Endothelial cell of umbilical vein (primary cell): ENCODE measurements at regions not wholly inside any gene's neighbourhood (a gene's known extent, or its start where the extent isn't known, plus 50 kb on each side); places are given as distances from the start of the nearest gene placed in this dataset.

ENCODE experiments used
- BruUV-seq: library from RNA; stranded (reverse); fragments of 400-500 nt; replicated peaks from 2 replicates; lab custom pipeline; 2021; lab: Mats Ljungman, UMichigan
- CTCF ChIA-PET: fragments of 300-600, 350-600 bp; sonication (Branson Sonifier 250); formaldehyde crosslinking; loops from one replicate; lab custom pipeline; 2021; ENCODE audit warnings: antibody characterized with exemption, inconsistent platforms; lab: Charles Lee
- POLR2A ChIA-PET: fragments of 300-600, 350-600 bp; sonication (Branson Sonifier 250); formaldehyde crosslinking; loops from one replicate; lab custom pipeline; 2021; ENCODE audit warnings: antibody characterized with exemption, inconsistent platforms; lab: Charles Lee
- DNase-seq: peaks from one replicate; pipeline ENCODE4 v3.0.0-alpha.2; 2011; ENCODE audit warnings: low read depth, low spot score
- FAIRE-seq: peaks from 2 replicates; lab custom pipeline; 2011; peaks lifted over from hg19 to GRCh38; lab: Jason Lieb, UNC
- H2AFZ ChIP-seq: 2 replicates; pipeline ENCODE4 v1.6.0; 2012; ENCODE audit warnings: low read depth, low read length, control low read depth, inconsistent platforms
- H3K27ac ChIP-seq: 2 replicates; pipeline ENCODE4 v1.5.1; 2011; ENCODE audit warnings: low read depth, mild to moderate bottlenecking, control low read depth, low read length, moderate library complexity; ENCODE audit not compliant: insufficient read depth
- H3K27me3 ChIP-seq, 2 experiments: 2 replicates each; pipeline versions ENCODE4 v1.6.0 to v1.6.1; 2011; ENCODE audit warnings: low read length in 2 of 2, mixed read lengths in 1 of 2; ENCODE audit not compliant: control insufficient read depth in 2 of 2, insufficient read depth in 2 of 2
- H3K36me3 ChIP-seq, 2 experiments: 2 replicates in 1 of 2; 3 replicates in 1 of 2; pipeline ENCODE4 v1.5.1; 2011; ENCODE audit warnings: low read length in 2 of 2, mild to moderate bottlenecking in 1 of 2, moderate library complexity in 1 of 2; ENCODE audit not compliant: control insufficient read depth in 2 of 2, insufficient read depth in 2 of 2; ENCODE audit errors: extremely low read depth in 1 of 2
- H3K4me1 ChIP-seq: 3 replicates; pipeline ENCODE4 v1.5.1; 2011; ENCODE audit warnings: mild to moderate bottlenecking, low read length; ENCODE audit not compliant: control insufficient read depth, insufficient read depth; ENCODE audit errors: extremely low read depth
- H3K4me2 ChIP-seq: 2 replicates; pipeline ENCODE4 v1.6.1; 2011; ENCODE audit warnings: low read length, control low read depth, mixed read lengths; ENCODE audit not compliant: insufficient read depth
- H3K4me3 ChIP-seq, 3 experiments: fragments of 200-600 bp in 1 of 3; sonication (generic), shearing (Covaris generic) in 1 of 3; replicated peaks in 1 of 3; 2 replicates each; pipeline ENCODE4 v1.5.1; 2011 to 2016; ENCODE audit warnings: control low read depth in 3 of 3, low read length in 3 of 3, mild to moderate bottlenecking in 2 of 3, inconsistent platforms in 1 of 3, low read depth in 1 of 3, moderate library complexity in 1 of 3; ENCODE audit not compliant: insufficient read depth in 1 of 3
- H3K79me2 ChIP-seq: 2 replicates; pipeline ENCODE4 v1.6.0; 2012; ENCODE audit warnings: low read length, inconsistent platforms; ENCODE audit not compliant: control insufficient read depth, insufficient read depth
- H3K9ac ChIP-seq: replicated peaks from 2 replicates; pipeline ENCODE3; 2011; ENCODE audit warnings: low read length, control low read depth; ENCODE audit not compliant: insufficient read depth; ENCODE audit errors: extremely low read depth
- H3K9me1 ChIP-seq: replicated peaks from 3 replicates; pipeline ENCODE4 v1.6.0; 2011; ENCODE audit warnings: mild to moderate bottlenecking, low read length; ENCODE audit not compliant: control insufficient read depth, insufficient read depth; ENCODE audit errors: extremely low read depth
- H3K9me3 ChIP-seq: replicated peaks from 2 replicates; pipeline ENCODE4 v1.5.1; 2012; ENCODE audit warnings: low read length, inconsistent platforms; ENCODE audit not compliant: control insufficient read depth, insufficient read depth
- H4K20me1 ChIP-seq: replicated peaks from 2 replicates; pipeline ENCODE3; 2011; ENCODE audit warnings: mild to moderate bottlenecking, low read length; ENCODE audit not compliant: control insufficient read depth, insufficient read depth; ENCODE audit errors: extremely low read depth
- FOS ChIP-seq: IDR thresholded peaks from 2 replicates; pipeline ENCODE4 v1.6.1; 2011; ENCODE audit warnings: mild to moderate bottlenecking, low read length, moderate library complexity, borderline replicate concordance; ENCODE audit not compliant: insufficient read depth
- GATA2 ChIP-seq: IDR thresholded peaks from 2 replicates; pipeline ENCODE4 v1.7.0; 2011; ENCODE audit warnings: low read depth, mild to moderate bottlenecking, moderate library complexity, mixed read lengths, low read length; ENCODE audit not compliant: insufficient read length, insufficient read depth
- POLR2A ChIP-seq: IDR thresholded peaks from 2 replicates; pipeline ENCODE4 v1.6.1; 2012; ENCODE audit warnings: low read depth, mild to moderate bottlenecking, control low read depth, low read length
- POLR2AphosphoS5 ChIP-seq: IDR thresholded peaks from 2 replicates; pipeline ENCODE4 v1.6.1; 2012; ENCODE audit warnings: low read depth, mild to moderate bottlenecking, control low read depth, low read length, moderate library complexity; ENCODE audit not compliant: insufficient read depth
- dilution Hi-C: fragments of 300-500 bp; cut with MboI; formaldehyde crosslinking; loops from one replicate; pipeline ENCODE4 v1.15.0; 2019; ENCODE audit warnings: low sequenced_read_pairs; ENCODE audit not compliant: extremely low pct_ligation_motif_present
- intact Hi-C: fragments of 100-400 bp; cut with micrococcal nuclease; formaldehyde crosslinking; loops from one replicate; pipeline ENCODE4 v1.10.0; 2022
- TF ChIP-seq, protein P1 (sequence below), 2 donors: IDR thresholded peaks; 1 replicate in 1 of 2; 2 replicates in 1 of 2; pipeline ENCODE4 v1.5.1; 2011; ENCODE audit warnings: low read length in 2 of 2, mild to moderate bottlenecking in 2 of 2, moderate library complexity in 2 of 2, control low read depth in 1 of 2, inconsistent platforms in 1 of 2, low read depth in 1 of 2; ENCODE audit not compliant: insufficient read depth in 1 of 2; ENCODE audit errors: extremely low read depth in 1 of 2

- H3K27me3 ChIP-seq = no peaks in the 10 kb centered on the region
- H3K79me2 ChIP-seq = no peaks in the 10 kb centered on the region
- CTCF ChIA-PET = interaction anchor here (1.7 kb wide), 1 partner anchor 9 kb away, joined by 6 read pairs; no protein-coding TSS in a partner anchor
- POLR2A ChIA-PET = no interaction called here
- TF ChIP-seq FOS (no peak), POLR2A (no peak), GATA2 (no peak)
- H3K27ac ChIP-seq = no peak overlapping the region
- no peaks in the 10 kb centered on the region for H3K9me3 ChIP-seq
- H3K4me1 ChIP-seq = no peaks in the 10 kb centered on the region
- H3K9ac ChIP-seq = no peak overlapping the region
- intact Hi-C loops = no loop called here
- H4K20me1 ChIP-seq = no peaks in the 10 kb centered on the region
- H3K9me1 ChIP-seq = no peaks in the 10 kb centered on the region
- dilution Hi-C loops = no loop called here
- no peaks in the 10 kb centered on the region for H3K36me3 ChIP-seq
- H2AFZ ChIP-seq = no peak overlapping the region
- no peak for FAIRE-seq
- no peak overlapping the region for H3K4me2 ChIP-seq
- DNase-seq = no peak
- BruUV-seq = no TSS peak
- no peak overlapping the region for H3K4me3 ChIP-seq
Measured at GRCh38 chrX:149296092-149296491, 209.0 kb downstream of the IDS start.

DNA sequence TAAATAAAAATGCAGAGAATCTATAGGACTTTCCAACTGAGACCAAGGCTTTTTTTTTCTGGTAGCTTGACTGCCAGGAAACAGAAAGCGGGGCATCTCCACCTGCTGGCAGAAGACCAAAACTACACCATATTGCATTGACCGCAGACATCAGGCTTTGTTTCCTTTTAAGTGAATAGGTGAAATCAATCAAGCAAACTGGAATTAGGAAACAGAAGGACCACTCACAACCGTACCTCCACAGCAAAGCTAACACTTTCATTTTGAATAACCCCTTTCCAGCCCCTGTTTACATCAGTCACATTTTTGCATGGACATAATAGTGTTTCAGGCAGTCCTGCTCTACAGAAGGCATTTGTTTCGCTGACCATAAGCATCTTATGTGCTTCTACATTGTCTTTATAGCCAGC lies 218.2 kb downstream of the IDS start:
- BruUV-seq = no TSS peak
- no peaks in the 10 kb centered on the region for H4K20me1 ChIP-seq
- H3K9me3 ChIP-seq = no peaks in the 10 kb centered on the region
- H3K4me3 ChIP-seq = no peak overlapping the region
- POLR2A ChIA-PET = no interaction called here
- no peak overlapping the region for H3K4me2 ChIP-seq
- CTCF ChIA-PET = interaction anchor here (1.0 to 1.6 kb wide), 10 partner anchors 9 to 1240 kb away, joined by 3 to 26 read pairs (median 5); no protein-coding TSS in a partner anchor
- H3K27ac ChIP-seq = no peak overlapping the region
- TF ChIP-seq, protein P1, sequence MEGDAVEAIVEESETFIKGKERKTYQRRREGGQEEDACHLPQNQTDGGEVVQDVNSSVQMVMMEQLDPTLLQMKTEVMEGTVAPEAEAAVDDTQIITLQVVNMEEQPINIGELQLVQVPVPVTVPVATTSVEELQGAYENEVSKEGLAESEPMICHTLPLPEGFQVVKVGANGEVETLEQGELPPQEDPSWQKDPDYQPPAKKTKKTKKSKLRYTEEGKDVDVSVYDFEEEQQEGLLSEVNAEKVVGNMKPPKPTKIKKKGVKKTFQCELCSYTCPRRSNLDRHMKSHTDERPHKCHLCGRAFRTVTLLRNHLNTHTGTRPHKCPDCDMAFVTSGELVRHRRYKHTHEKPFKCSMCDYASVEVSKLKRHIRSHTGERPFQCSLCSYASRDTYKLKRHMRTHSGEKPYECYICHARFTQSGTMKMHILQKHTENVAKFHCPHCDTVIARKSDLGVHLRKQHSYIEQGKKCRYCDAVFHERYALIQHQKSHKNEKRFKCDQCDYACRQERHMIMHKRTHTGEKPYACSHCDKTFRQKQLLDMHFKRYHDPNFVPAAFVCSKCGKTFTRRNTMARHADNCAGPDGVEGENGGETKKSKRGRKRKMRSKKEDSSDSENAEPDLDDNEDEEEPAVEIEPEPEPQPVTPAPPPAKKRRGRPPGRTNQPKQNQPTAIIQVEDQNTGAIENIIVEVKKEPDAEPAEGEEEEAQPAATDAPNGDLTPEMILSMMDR (IDR thresholded peaks at IDR 0.05; ENCODE audit: extremely low read depth in 1 of 2, insufficient read depth in 1 of 2, low read depth in 1 of 2, low read length in 2 of 2) = peak; percentile 32 to 65
- no peak for TF ChIP-seq POLR2AphosphoS5
- intact Hi-C loops (loop anchor here (1.0 to 5.0 kb wide), 2 partner anchors 755 to 1238 kb away; no protein-coding TSS in a partner anchor), dilution Hi-C loops (no loop called here)
- no peaks in the 10 kb centered on the region for H3K36me3 ChIP-seq
- FAIRE-seq (peak; percentile 89), DNase-seq (peak; percentile 51)
- no peaks in the 10 kb centered on the region for H3K4me1 ChIP-seq
- no peak overlapping the region for H3K9ac ChIP-seq
- H3K27me3 ChIP-seq = no peaks in the 10 kb centered on the region
- no peaks in the 10 kb centered on the region for H3K9me1 ChIP-seq
- H3K79me2 ChIP-seq = no peaks in the 10 kb centered on the region
- H2AFZ ChIP-seq = no peak overlapping the region
